HCT116 (cell line): ENCODE measurements at regions not wholly inside any gene's neighbourhood (a gene's known extent, or its start where the extent isn't known, plus 50 kb on each side); places are given as distances from the start of the nearest gene placed in this dataset.

Source experiments
- ATAC-seq: fragments of 200-7000 bp; cut with Tn5 transposase; 2 replicates; pipeline ENCODE4 v1.9.1; 2020; ENCODE audit warnings: mild to moderate bottlenecking, moderate library complexity
- BruUV-seq: library from RNA; stranded (reverse); fragments of 400-500 nt; replicated peaks from 2 replicates; lab custom pipeline; 2021; lab: Mats Ljungman, UMichigan
- CTCF ChIA-PET: fragments of 300-600 bp; sonication (Branson Sonifier 250); formaldehyde crosslinking; loops from one replicate; lab custom pipeline; 2021; ENCODE audit warnings: antibody characterized with exemption; lab: Charles Lee
- POLR2A ChIA-PET: fragments of 300-600, 350-600 bp; sonication (Branson Sonifier 250); formaldehyde crosslinking; loops from one replicate; lab custom pipeline; 2021; ENCODE audit warnings: antibody characterized with exemption; lab: Charles Lee
- RAD21 ChIA-PET, 2 experiments: fragments of 300-600 bp; sonication (Branson Sonifier 250); formaldehyde crosslinking; loops; one replicate each; lab custom pipeline; 2023; ENCODE audit warnings: low total read pairs in 2 of 2; ENCODE audit not compliant: uncharacterized antibody in 2 of 2, unreplicated experiment in 2 of 2, low non-redundant PET in 1 of 2; lab: Charles Lee
- DNase-seq: peaks from one replicate; pipeline ENCODE4 v3.0.0-alpha.2; 2010; ENCODE audit warnings: low read depth, low spot score
- H2AFZ ChIP-seq: fragments of 200-600 bp; shearing (Covaris generic), sonication (generic); 2 replicates; pipeline ENCODE4 v1.6.1; 2017; ENCODE audit warnings: low read depth, mixed run types, mixed read lengths, antibody characterized with exemption, low read length; ENCODE audit not compliant: poor library complexity, severe bottlenecking
- H3K27ac ChIP-seq: 2 replicates; pipeline ENCODE4 v1.5.1; 2012; ENCODE audit warnings: low read depth, low read length
- H3K27me3 ChIP-seq: fragments of 200-600 bp; sonication (generic); 2 replicates; pipeline ENCODE4 v1.6.1; 2016; ENCODE audit warnings: mixed run types, low read length, mixed read lengths; ENCODE audit not compliant: insufficient read depth
- H3K36me3 ChIP-seq, 2 experiments: fragments of 200-500 bp in 1 of 2; fragments of 200-600 bp in 1 of 2; sonication (Bioruptor generic) in 1 of 2; sonication (generic) in 1 of 2; 2 replicates each; pipeline versions ENCODE4 v1.5.1 to v1.6.1; 2014 to 2016; ENCODE audit warnings: low read length in 2 of 2, inconsistent platforms in 1 of 2, mixed read lengths in 1 of 2, mixed run types in 1 of 2; ENCODE audit not compliant: insufficient read depth in 2 of 2, control insufficient read depth in 1 of 2
- H3K4me1 ChIP-seq, 2 experiments: fragments of 200-600 bp in 1 of 2; sonication (generic) in 1 of 2; 2 replicates each; pipeline versions ENCODE4 v1.5.1 to v1.6.1; 2012 to 2017; ENCODE audit warnings: low read length in 2 of 2, inconsistent platforms in 1 of 2, mild to moderate bottlenecking in 1 of 2, mixed read lengths in 1 of 2, mixed run types in 1 of 2, moderate library complexity in 1 of 2; ENCODE audit not compliant: insufficient read depth in 2 of 2, control insufficient read depth in 1 of 2
- H3K4me2 ChIP-seq: fragments of 200-600 bp; sonication (generic); 2 replicates; pipeline ENCODE4 v1.6.1; 2017; ENCODE audit warnings: mixed run types, low read length, mixed read lengths
- H3K4me3 ChIP-seq, 2 experiments: fragments of 200-600 bp in 1 of 2; sonication (generic) in 1 of 2; replicated peaks in 1 of 2; 2 replicates each; pipeline ENCODE4 v1.5.1; 2011 to 2016; ENCODE audit warnings: low read length in 2 of 2, control low read depth in 1 of 2, low read depth in 1 of 2, mild to moderate bottlenecking in 1 of 2, mixed read lengths in 1 of 2, mixed run types in 1 of 2
- H3K79me2 ChIP-seq: fragments of 200-600 bp; sonication (generic); 2 replicates; pipeline ENCODE4 v1.6.1; 2017; ENCODE audit warnings: mild to moderate bottlenecking, mixed run types, low read length, moderate library complexity, mixed read lengths; ENCODE audit not compliant: insufficient read depth
- H3K9ac ChIP-seq: fragments of 200-600 bp; sonication (generic); 2 replicates; pipeline ENCODE4 v1.6.1; 2016; ENCODE audit warnings: low read length, mixed read lengths
- H3K9me2 ChIP-seq: fragments of 200-600 bp; sonication (generic), shearing (Covaris generic); 2 replicates; pipeline ENCODE4 v1.6.1; 2017; ENCODE audit warnings: mixed run types, mild to moderate bottlenecking, moderate library complexity; ENCODE audit not compliant: insufficient read depth
- H3K9me3 ChIP-seq, 2 experiments: fragments of 200-500 bp in 1 of 2; fragments of 200-600 bp in 1 of 2; sonication (Bioruptor generic) in 1 of 2; sonication (generic) in 1 of 2; 2 replicates each; pipeline ENCODE4 v1.6.1; 2014 to 2017; ENCODE audit warnings: low read length in 2 of 2, mixed read lengths in 2 of 2, inconsistent platforms in 1 of 2, low read depth in 1 of 2, mild to moderate bottlenecking in 1 of 2, mixed run types in 1 of 2, moderate library complexity in 1 of 2; ENCODE audit not compliant: control insufficient read depth in 1 of 2, insufficient read depth in 1 of 2
- H4K20me1 ChIP-seq: fragments of 200-600 bp; sonication (generic), shearing (Covaris generic); 2 replicates; pipeline ENCODE4 v1.6.1; 2017; ENCODE audit warnings: mixed run types, mild to moderate bottlenecking, moderate library complexity; ENCODE audit not compliant: insufficient read depth
- ATF3 ChIP-seq: IDR thresholded peaks from 2 replicates; pipeline ENCODE4 v1.6.1; 2012
- CBX3 ChIP-seq: IDR thresholded peaks from 2 replicates; pipeline ENCODE4 v1.6.1; 2012; ENCODE audit warnings: low read depth
- CEBPB ChIP-seq: IDR thresholded peaks from 2 replicates; pipeline ENCODE4 v1.6.1; 2012; ENCODE audit warnings: low read depth
- EZH2phosphoT487 ChIP-seq: fragments of 200-600 bp; IDR thresholded peaks from 2 replicates; pipeline ENCODE4 v1.6.1; 2018; ENCODE audit warnings: antibody characterized with exemption, borderline replicate concordance
- POLR2A ChIP-seq: IDR thresholded peaks from 2 replicates; pipeline ENCODE4 v1.7.0; 2011; ENCODE audit warnings: borderline replicate concordance; ENCODE audit not compliant: insufficient read depth, insufficient read length; ENCODE audit errors: extremely low read depth
- SIN3A ChIP-seq: IDR thresholded peaks from 2 replicates; pipeline ENCODE4 v1.6.1; 2012; ENCODE audit warnings: low read depth
- SP1 ChIP-seq: IDR thresholded peaks from 2 replicates; pipeline ENCODE4 v1.6.1; 2012; ENCODE audit warnings: low read depth
- YY1 ChIP-seq: IDR thresholded peaks from 2 replicates; pipeline ENCODE4 v1.6.1; 2011; ENCODE audit warnings: low read length, low read depth, moderate library complexity, mild to moderate bottlenecking; ENCODE audit not compliant: insufficient replicate concordance; ENCODE audit errors: extremely low read depth
- ZFX ChIP-seq: fragments of 450-650 bp; IDR thresholded peaks from 2 replicates; pipeline ENCODE4 v1.6.1; 2017
- ZNF274 ChIP-seq: fragments of 200-500 bp; sonication (Bioruptor generic); IDR thresholded peaks from 2 replicates; pipeline ENCODE4 v1.6.1; 2014; ENCODE audit warnings: mild to moderate bottlenecking, low read depth, low read length, inconsistent platforms
- intact Hi-C: fragments of 100-400 bp; cut with micrococcal nuclease; formaldehyde crosslinking; loops from 2 replicates; pipeline ENCODE4 v1.10.0; 2022
- TF ChIP-seq, protein P1 (sequence below): IDR thresholded peaks from 2 replicates; pipeline ENCODE4 v1.6.1; 2011; ENCODE audit warnings: mild to moderate bottlenecking, low read length, moderate library complexity; ENCODE audit not compliant: insufficient replicate concordance; ENCODE audit errors: extremely low read depth
- TF ChIP-seq, protein P2 (sequence below), 3 experiments: fragments of 200-600 bp in 1 of 3; sonication (generic) in 1 of 3; IDR thresholded peaks in 2 of 3; conservative IDR thresholded peaks in 1 of 3; 2 replicates each; pipeline ENCODE4 v1.5.1; 2012 to 2017; ENCODE audit warnings: low read depth in 2 of 3, low read length in 2 of 3, antibody characterized with exemption in 1 of 3, borderline replicate concordance in 1 of 3, control low read depth in 1 of 3, mild to moderate bottlenecking in 1 of 3, mixed read lengths in 1 of 3, mixed run types in 1 of 3, moderate library complexity in 1 of 3; ENCODE audit not compliant: insufficient read depth in 1 of 3

DNA sequence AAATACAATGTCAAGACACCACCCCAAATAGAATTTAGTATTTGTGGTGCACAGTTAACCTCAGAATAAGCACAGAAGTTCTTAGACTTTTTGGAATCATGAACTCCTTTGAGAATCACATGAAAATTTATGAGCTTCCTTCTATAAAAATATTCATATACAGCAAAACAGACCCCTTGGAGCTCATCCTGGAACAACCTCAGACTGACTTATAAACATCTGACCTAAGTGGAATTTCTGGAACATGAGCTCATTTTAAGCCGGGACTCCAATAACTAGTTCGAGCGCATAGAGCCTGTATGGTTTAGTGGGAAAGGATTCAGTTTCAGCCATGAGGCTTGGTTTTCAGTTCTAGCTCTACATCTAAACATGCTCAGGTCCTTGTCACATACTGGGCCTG is 192.3 kb downstream of the DEPDC1B start:
- RAD21 ChIA-PET: no interaction called here
- no peak overlapping the region for H3K27ac ChIP-seq

GRCh38 chr5:60505373-60506171 is 194.4 kb downstream of the DEPDC1B start:
- H4K20me1 ChIP-seq: no peaks in the 10 kb centered on the region
- no peaks in the 10 kb centered on the region for H3K9me2 ChIP-seq
- ChIA-PET CTCF (no interaction called here), POLR2A (no interaction called here), RAD21 (no interaction called here)
- H3K9me3 ChIP-seq: no peaks in the 10 kb centered on the region
- H3K4me3 ChIP-seq: no peak overlapping the region
- intact Hi-C loops: no loop called here
- no peak overlapping the region for H3K9ac ChIP-seq
- no peak overlapping the region for H3K27ac ChIP-seq
- TF ChIP-seq, protein P1, sequence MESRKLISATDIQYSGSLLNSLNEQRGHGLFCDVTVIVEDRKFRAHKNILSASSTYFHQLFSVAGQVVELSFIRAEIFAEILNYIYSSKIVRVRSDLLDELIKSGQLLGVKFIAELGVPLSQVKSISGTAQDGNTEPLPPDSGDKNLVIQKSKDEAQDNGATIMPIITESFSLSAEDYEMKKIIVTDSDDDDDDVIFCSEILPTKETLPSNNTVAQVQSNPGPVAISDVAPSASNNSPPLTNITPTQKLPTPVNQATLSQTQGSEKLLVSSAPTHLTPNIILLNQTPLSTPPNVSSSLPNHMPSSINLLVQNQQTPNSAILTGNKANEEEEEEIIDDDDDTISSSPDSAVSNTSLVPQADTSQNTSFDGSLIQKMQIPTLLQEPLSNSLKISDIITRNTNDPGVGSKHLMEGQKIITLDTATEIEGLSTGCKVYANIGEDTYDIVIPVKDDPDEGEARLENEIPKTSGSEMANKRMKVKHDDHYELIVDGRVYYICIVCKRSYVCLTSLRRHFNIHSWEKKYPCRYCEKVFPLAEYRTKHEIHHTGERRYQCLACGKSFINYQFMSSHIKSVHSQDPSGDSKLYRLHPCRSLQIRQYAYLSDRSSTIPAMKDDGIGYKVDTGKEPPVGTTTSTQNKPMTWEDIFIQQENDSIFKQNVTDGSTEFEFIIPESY: no peak
- TF ChIP-seq ZFX (no peak), ATF3 (no peak), YY1 (no peak), SP1 (no peak), CEBPB (no peak), ZNF274 (no peak), EZH2phosphoT487 (no peak), CBX3 (no peak), SIN3A (no peak), POLR2A (no peak)
- TF ChIP-seq, protein P2, sequence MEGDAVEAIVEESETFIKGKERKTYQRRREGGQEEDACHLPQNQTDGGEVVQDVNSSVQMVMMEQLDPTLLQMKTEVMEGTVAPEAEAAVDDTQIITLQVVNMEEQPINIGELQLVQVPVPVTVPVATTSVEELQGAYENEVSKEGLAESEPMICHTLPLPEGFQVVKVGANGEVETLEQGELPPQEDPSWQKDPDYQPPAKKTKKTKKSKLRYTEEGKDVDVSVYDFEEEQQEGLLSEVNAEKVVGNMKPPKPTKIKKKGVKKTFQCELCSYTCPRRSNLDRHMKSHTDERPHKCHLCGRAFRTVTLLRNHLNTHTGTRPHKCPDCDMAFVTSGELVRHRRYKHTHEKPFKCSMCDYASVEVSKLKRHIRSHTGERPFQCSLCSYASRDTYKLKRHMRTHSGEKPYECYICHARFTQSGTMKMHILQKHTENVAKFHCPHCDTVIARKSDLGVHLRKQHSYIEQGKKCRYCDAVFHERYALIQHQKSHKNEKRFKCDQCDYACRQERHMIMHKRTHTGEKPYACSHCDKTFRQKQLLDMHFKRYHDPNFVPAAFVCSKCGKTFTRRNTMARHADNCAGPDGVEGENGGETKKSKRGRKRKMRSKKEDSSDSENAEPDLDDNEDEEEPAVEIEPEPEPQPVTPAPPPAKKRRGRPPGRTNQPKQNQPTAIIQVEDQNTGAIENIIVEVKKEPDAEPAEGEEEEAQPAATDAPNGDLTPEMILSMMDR (IDR thresholded peaks at IDR 0.05 in 2 of 3, conservative IDR thresholded peaks at IDR 0.05 in 1 of 3; ENCODE audit: borderline replicate concordance in 1 of 3, insufficient read depth in 1 of 3, low read depth in 2 of 3, low read length in 2 of 3): no peak
- BruUV-seq: no TSS peak
- no peaks in the 10 kb centered on the region for H3K36me3 ChIP-seq
- H3K4me1 ChIP-seq: no peaks in the 10 kb centered on the region
- no peaks in the 10 kb centered on the region for H3K79me2 ChIP-seq
- DNase-seq (no peak), ATAC-seq (no peak)
- no peak overlapping the region for H3K4me2 ChIP-seq
- H3K27me3 ChIP-seq: peaks cover 27% of the 10 kb centered on the region; the same call in 1 of the 2 replicates
- no peak overlapping the region for H2AFZ ChIP-seq

More for the DNA sequence above, 192.3 kb downstream of the DEPDC1B start:
- CTCF ChIA-PET: no interaction called here
- no peak overlapping the region for H3K4me3 ChIP-seq
- H3K79me2 ChIP-seq: no peaks in the 10 kb centered on the region
- no TSS peak for BruUV-seq
- no peak for DNase-seq
- no peaks in the 10 kb centered on the region for H3K9me2 ChIP-seq
- no peak overlapping the region for H2AFZ ChIP-seq
- no peaks in the 10 kb centered on the region for H3K9me3 ChIP-seq
- H3K36me3 ChIP-seq: no peaks in the 10 kb centered on the region
- no peaks in the 10 kb centered on the region for H3K4me1 ChIP-seq
- POLR2A ChIA-PET: no interaction called here
- intact Hi-C loops: no loop called here
- H3K27me3 ChIP-seq: peaks cover 37% of the 10 kb centered on the region
- no peak for TF ChIP-seq ZNF274
- no peak overlapping the region for H3K9ac ChIP-seq
- no peak overlapping the region for H3K4me2 ChIP-seq
- H4K20me1 ChIP-seq: no peaks in the 10 kb centered on the region
- ATAC-seq: no peak
